ENCODE measurements at regions not wholly inside any gene's neighbourhood (a gene's known extent, or its start where the extent isn't known, plus 50 kb on each side); places are given as distances from the start of the nearest gene placed in this dataset.

DNA sequence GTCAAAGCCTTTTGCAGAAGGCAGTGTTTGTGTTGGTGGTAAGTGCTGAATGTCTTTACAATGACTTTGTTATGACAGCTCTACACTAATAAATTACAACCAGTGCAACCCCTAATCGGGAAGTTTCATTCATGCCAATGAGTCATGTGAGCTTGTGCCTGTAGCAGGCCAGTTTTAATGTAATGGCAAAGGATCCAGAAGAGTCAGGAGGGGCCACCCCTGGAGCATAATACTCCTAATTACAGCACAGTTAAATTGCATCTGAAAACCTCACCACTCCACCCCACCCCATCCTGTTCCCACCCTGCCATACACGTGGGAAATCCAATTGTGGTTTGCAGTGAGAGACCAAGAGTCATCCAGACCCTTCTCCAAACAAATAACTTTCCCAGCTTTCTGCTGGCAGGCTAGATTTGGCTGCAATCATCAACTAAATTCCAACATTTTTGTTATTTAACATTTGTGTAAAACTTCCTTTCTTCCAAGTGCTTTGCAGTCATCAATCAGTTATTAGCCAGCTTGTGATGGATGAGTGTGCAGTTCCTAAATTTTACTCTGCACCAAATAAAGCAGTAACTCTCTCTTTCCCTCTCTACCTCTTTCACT is 277.3 kb upstream of the FAT3 start:
- FAIRE-seq = no peak

DNA sequence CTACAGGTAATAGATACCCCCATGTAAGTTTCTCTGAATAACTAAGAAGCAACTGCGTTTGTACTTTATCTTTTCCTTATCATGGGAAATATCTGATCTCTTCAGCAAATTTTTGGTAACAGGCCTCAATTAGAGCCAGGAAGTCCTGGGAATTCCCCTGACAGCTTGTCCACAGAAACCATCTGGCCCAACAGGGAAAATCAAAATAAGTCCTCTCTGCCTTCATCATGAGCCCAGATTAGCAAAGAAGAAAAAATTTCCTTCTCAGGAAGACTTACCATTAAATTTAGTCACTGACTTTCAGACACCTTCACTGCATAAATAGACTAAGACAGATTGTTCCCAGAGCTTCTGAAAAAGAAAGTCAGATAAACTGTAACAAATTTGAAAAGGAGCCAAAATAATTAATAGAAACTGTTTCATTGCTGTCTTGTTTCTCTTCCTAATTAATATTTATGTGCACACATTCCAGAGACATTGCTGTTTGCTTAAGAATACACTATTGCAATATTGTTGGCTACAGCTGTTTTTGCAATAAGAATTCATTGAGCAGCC is 278.1 kb upstream of the FAT3 start:
- FAIRE-seq = no peak

DNA sequence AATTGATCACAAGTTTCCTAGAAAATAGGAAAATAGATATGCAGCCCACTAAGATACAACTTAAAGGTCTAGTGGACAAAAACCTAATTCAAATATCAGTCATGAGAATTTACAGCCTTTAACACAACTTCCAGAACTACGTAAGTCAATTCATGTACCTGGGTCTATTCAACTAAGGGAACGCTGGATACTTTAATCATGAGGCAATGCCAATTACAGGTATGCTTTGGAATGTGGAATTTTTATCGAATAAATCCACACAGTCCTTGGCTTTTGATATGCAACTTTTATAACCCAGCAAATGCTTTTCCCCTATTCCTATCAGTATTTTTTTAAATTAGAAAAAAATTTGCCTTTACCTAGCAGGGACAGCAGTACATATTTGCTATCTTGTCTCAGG is 289.5 kb upstream of the FAT3 start:
- no peak for FAIRE-seq

DNA sequence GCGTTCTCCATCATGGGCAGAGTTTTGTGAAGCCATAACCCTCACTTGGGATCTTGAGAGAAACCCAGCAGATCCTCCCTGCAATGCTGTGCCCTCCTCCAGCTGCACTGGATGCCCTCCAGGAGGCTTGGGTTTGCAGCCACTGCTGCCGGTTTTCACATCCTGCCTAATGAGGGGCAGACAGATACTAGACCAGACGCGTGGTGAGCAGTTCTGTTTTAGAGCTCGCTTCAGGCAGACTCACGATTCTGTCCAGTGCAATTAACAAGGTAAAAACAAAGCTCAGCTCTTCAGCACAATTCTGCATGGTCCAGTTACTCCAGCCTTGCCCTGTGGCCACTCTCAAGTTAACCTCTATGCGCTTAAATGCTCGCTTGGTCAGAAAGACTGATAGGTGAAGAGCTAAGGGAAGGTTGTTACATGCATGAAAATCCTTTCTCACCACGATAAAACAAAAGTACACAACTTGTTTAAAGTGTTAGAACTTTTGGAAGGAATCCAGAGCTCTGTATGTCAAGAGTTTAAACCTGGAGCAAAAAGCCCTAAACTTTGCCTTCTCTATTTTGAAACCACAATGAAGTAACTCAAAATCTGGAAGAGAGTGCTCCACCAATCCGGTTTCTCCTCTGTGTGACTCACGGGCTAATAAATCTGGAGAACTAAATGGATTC is 292.3 kb upstream of the FAT3 start:
- no peak for FAIRE-seq

DNA sequence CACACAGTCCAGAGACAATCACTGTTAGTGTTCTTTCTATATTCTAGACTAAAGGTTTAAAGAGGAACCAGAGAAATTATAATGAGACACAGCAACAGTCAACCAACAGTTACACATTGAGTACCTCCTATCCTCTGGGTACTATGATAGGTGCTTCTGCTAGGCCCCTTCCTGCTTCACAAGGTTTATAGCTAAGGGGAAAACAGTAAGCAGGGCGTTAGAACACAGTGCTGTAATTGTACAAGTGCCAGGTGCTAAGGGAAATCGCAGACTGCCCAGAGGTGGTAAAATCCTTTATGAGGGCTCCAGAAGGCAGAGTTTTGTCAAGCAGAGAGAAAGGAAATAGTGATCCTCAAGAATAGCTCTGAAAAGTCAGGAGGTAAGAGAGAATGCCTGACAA is 297.2 kb upstream of the FAT3 start:
- FAIRE-seq = no peak

DNA sequence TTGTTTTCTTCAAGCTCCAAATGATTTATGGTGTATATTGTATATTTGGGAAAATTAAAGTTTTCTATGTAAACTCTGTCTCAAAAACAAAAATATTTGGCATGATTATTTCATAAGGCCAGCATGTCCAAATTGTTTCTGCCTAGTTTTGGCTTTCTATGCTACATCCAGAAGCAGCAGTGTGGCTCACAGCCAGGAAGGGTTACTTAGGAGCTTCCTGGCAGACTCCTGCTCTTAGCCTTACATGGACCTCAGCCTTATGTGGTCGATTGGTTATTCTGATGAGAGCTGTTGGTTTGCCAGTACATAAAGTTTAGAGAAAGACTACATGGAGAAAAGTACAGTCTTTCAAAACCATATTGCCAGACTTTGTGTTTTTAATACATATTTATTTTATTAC is 297.7 kb upstream of the FAT3 start:
- no peak for FAIRE-seq

DNA sequence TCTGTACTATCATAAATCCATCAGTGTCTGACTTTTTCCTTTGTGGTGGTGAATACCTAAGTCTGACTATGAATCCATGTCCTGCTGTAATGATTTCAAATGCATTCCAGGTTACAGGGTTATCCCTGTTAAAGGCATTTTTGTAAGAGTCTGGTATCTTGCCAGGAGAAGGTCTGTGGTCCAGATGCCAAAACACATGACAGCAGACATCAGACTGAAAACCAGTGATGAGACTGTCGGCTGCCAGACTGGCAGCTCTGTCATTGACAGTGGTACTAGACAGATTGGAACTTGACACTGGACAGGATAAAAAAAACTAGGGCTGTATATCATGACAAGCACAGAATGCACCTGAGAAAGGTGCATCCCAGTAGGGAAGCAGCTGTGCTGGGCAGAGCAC is 301.8 kb upstream of the FAT3 start:
- no peak for FAIRE-seq

DNA sequence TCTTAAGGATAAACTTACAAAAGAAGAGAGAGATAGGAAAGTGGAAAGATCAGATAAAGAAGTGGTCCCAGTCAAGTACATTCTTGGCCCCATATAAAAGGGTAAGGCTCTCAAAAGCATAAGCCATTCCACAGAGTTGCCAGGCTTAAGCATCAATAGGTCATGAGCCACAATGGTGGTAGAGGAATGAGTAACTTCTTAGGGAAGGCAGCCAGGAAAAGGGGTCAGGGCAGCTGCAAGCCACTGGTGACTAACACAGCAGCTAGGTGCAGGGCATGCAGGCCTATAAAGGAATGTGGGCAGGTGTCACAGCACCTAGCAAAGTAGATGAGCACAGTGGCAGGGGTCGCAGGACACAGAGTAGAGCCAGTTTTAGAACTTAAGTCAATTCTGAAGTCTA is 302.6 kb upstream of the FAT3 start:
- no peak for FAIRE-seq

DNA sequence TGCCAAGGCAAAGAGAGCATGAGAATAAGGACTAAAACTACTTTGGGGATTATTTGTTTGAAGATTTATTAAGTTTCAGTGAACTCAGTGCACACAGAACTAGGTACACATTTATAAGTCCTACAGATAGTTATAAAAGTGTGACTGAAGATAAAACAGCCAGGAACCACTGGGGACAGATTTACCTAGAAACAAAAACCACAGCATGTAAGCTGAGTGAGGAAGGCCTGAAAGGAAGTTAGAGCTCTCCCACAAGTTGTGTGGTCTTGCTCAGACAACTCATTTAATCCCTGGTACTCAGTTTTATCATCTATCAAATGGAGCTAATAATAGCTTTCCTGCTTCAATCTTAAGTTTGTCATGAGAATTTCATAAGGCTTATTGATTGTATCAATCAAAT is 311.2 kb upstream of the FAT3 start:
- FAIRE-seq = no peak

DNA sequence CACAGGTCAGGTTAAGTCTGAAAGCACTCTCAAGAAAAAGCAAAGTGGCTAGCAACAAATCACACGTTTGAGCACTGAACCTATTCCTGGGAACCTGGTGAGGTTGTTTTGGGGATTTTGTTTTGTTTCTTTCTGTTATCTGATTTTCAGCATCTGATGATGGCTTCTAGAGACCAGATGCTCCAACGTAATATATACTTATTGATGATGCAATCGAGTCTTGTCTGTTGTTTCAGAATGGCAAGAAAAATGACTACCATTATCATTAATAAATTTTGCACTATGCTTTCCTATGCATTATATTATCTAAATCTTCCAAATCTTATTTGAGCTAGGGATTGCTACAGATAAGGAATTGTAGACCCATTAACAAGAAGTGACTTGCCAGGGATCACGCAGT is 312.3 kb upstream of the FAT3 start:
- FAIRE-seq = no peak

DNA sequence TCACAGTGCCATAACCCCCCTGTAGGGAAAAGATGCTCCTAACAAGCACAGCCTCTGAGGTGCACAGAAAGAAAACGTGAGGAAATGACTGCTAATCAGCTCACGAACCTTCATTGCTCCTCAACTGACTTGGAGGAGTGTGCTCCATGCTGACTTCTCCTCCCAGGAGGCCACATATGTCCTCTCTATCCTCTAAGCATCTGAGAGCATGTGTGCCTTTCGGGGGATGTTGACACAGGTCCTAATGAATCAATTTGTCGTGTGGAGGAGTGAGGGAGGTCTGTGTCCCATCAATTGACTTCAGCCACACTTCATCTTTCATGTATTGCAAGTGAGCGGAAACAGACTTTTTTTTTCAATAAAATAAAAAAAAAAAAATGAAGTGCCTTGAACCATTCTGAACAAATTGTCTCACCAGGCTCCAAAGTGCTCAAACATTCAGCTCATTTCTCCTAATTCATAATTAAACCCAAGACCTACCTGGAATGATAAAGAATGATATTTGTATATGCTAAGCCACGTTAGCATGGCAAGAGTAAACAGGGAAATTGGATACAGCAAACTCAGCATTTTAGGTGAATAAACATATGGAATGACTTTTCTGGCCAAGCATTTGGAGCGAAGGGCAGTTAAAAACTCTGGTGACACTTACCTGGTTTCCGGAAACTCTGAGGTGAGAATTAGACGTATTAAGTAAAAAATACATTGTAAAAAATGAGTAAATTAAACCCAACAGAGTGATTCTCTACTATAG is 317.6 kb upstream of the FAT3 start:
- no peak for FAIRE-seq

DNA sequence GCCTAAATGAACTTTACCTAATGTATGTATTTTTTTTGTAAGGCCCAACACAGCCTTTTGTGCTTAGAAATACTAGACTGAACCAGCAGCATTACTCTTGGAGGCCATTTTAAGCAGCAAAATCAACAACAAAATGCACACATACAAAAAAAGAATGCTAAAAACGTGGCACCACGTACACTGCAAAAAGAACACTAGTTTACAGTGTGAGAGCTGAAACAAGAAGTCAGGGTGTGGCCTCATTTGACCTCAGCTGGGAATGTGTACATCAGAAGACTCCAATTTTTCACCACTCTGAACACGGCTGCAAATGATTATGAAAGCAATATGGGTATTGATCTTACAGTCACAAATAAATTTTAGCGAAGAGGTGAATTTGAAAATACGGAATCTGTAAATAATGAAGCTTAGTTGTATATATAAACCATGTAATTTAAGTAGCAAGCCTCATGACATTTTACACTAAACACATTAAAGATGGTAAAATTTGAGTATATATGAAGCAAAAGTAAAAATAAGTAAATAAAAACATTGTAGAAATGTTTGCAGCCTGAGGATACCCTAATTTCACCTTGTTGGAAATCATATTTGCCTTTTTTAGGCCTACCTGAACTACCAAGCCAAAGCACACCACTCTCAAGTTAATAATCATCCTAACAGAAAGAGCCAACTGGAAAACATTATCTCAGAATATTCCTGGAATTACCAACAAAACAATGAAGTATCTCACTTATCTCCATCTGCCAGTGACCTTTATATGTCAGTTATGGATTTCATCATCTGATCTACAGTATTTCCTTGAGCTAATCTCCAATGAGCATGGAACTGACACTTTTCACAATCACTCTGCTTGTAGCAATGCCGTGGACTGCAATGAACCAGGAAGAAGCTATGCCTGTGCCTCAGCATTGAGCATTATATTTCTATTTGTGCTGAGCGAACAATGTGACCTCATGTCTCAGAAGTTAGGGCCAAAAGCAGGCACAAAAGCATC is 319.5 kb upstream of the FAT3 start:
- FAIRE-seq = no peak

DNA sequence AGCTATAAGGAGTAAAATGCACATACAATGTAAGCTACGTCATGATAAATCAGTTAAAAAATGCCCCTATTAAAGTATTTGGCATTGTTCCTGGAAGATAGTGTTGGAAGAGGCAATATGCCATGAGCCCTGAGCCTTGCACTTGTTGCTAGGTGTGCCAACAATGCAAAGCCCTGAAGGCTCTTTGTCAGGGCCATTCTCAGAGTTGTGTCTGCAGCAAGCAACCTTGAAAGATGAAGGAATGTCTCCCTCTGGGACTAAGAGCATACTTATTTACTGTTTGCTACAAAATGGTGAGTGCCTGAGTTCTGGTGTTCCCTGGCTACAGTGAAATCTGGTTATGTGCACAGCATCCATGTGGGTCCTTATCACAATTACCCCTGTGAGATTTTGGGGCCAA is 322.3 kb upstream of the FAT3 start:
- FAIRE-seq = no peak

DNA sequence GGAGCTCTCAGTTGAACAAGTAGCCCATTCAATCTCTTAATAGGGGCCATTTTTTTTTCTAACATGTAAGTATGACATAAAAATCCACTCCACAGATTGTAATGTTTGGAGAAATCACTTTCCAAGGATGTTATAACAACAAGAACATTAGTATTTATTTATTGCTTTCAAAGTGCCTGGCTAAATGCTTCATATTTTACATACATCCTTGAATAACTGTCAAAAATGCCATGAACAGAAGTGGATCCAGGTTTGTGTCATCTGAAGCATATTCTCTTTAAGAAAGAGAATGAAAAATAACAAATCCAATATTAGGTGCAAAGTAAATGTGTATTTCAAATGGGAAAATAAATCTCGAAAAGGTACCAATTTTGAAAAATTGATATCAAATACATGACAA is 344.0 kb upstream of the FAT3 start:
- no peak for FAIRE-seq

DNA sequence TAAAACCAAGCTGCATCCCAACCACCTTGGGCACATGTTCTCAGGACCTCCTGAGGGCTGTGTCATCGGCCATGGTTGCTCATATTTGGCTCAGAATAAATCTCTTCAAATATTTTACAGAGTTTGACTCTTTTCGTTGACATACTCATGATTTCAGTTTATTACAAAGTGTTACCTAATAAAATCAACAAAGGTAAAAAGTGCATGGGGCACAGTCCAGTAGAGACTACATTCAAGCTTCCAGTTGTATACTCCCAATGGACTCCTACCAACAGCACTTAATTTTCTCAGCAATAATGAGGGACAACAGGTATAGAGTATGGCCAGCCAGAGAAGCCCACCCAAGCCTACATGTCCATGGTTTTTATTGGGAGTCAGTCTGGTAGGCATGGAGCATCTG is 347.9 kb upstream of the FAT3 start:
- FAIRE-seq = no peak

DNA sequence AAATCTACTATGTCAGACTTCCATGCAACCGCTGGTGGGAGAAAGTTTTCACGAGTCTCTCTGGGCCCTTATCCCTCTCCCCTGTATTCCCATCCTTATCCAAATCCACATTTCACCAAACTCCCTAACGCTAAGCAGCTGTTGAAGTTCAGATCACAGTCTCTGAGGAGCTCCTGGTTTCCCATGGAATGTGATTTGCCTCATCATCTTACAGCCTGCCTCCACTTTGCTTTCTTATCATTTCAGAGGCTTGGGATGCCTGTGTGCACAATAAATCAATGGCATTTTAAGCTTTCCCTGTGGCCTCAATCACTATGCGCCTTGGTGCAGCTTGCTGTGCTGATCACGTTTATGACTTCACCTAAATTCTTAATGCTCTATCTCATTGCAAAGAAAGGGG is 352.4 kb upstream of the FAT3 start:
- FAIRE-seq = no peak

DNA sequence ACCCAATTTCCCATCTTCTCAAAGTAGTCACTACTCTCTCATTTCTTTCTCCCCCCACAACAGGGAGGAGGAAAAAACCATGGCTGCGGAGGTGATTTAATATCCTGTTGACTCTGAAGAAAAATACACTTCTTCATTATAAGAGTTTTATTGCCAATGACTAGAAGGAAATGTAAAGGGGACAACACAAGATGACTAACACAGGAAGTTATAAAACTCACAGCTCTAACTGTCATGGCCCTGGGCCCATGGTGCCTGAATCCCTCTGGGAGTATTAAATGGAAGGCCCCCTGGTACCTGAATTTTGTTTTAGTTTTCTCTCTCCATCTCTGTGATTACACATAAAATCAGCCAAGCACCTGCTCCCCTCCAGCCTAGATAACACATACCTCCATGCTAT is 352.8 kb upstream of the FAT3 start:
- no peak for FAIRE-seq

DNA sequence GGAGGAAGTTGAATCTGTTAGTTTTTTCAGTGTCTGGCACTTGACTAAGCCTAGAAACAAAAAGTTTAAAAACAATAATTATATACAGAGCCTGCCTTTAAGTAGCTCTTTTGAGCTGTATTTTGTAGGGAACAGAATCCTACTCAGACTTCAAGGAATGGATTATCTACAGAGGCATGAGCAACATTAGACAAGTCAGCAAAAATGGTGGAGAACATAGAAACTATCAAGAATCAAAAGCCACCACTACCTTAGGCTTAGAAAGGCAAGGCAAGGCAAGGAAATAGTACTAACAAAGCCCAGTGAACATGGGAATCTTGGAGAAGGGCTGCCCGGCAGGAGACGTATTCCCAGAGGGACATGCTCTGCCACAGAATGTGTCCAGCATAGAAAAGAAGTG is 353.6 kb upstream of the FAT3 start:
- FAIRE-seq = no peak

DNA sequence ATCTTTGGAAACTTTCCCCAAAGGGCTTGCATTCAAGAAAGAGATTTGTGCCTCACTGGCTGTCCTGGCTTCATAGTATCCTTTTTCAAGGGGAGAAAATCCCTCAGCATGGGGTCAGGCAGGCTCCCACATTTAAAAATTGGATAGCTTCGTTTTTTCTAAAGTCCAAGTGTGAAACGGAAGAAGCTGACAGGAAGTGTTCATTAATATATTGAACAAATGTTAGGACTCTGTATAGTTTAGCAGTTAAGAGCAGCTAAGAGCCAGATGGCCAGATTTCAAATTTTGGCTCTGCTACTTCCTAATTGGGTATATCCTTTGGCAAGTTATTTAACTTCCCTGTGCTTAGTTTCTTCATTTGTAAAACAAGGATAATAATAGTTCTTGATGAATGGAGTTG is 354.9 kb upstream of the FAT3 start:
- FAIRE-seq = no peak

DNA sequence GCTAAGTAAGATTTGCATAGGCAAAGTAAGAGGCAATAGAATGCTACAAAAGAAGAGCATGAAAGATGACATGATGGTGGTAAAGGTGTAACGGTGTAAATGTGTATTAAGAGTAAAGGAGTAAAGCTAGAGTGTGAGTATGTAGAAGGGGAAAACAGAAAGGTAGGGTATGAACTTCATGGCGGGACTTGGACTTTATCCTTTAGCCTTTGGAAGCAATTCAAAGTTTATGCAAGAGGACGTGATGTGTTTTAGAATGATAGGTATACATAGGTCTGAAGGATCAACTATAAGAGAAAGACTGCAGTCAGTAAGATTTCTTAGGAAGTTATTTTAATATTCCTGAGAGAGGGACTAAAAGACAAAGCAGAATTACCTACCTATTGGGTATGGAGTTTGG is 358.0 kb upstream of the FAT3 start:
- FAIRE-seq = no peak

DNA sequence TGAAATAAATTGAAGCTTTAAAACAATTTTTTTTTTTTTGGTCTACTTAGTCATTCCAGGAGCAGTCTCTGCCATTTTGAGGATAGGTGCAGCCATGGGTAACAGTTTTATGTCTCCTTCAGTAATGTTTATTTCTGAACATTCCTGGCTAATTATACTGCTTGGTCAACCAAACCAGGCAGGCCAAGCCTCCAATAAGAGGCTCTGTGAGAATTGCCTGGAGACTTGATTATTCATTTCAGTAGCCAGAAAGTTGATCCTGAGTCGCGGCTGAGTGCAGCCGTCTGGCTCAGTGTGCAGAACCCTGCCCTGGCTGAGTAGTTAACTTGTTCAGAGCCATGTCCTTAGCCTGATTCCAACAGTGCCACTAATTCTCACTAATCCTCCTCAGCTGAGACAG is 364.0 kb upstream of the FAT3 start:
- no peak for FAIRE-seq

DNA sequence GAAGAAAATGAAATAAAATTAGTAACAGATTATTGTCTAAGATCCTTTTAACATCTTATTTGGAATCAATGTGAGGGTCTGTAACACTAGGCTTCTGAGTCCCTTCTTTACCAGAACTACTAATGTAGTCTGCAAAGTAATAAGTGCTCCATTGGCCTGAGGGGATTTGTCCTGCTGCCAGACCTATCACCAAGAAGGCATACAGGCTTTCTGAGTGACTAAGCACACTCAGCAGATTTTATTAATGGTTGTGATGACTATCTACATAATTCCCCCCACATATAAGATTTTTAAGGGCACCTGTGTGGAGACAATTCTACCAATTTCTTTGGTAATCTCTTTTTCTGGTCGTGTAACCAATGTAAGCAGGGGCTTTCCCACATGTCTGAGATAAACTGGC is 365.0 kb upstream of the FAT3 start:
- FAIRE-seq = no peak

DNA sequence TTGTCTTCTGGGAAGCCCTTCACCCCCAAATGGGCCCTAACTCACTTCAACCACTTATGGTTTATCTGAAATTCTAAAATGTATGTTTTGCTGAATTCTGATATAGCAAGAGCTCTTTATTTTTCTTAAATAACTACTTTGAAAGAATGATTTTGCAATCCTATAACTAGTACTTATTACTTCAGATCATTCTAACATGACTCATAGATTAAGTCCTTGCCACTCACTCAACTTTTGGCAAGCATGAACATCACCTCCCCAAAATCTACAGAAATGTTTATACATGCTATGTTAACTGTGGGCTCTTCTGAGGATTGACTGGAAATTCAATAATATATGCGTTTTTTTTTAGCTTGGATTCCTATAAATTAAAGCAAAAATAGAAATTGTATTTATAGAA is 367.4 kb upstream of the FAT3 start:
- FAIRE-seq = no peak

Measured in colon (tissue), 2 donors.